ENCODE measurements at regions not wholly inside any gene's neighbourhood (a gene's known extent, or its start where the extent isn't known, plus 50 kb on each side); places are given as distances from the start of the nearest gene placed in this dataset.

GRCh38 chr10:84848967-84849366, 520.6 kb downstream of the CCSER2 start:
- TF ChIP-seq POLR2AphosphoS5 (IDR thresholded peaks at IDR 0.05; ENCODE audit: low read depth, low read length), result no peak
- TF ChIP-seq TAF1 (IDR thresholded peaks at IDR 0.05; ENCODE audit: borderline replicate concordance, low read depth, low read length), result no peak

Measured in GM12892 (cell line).